ENCODE measurements at regions not wholly inside any gene's neighbourhood (a gene's known extent, or its start where the extent isn't known, plus 50 kb on each side); places are given as distances from the start of the nearest gene placed in this dataset.

- TF ChIP-seq REST (IDR thresholded peaks at IDR 0.05; ENCODE audit: insufficient replicate concordance, low read depth) (no peak), CTCF (IDR thresholded peaks at IDR 0.05; ENCODE audit: insufficient read depth, low read length) (no peak), SPI1 (IDR thresholded peaks at IDR 0.05; ENCODE audit: borderline replicate concordance, low read depth) (no peak), POLR2AphosphoS5 (IDR thresholded peaks at IDR 0.05; ENCODE audit: low read depth) (no peak), GABPA (IDR thresholded peaks at IDR 0.05; ENCODE audit: low read depth) (no peak)
- H3K27ac ChIP-seq (replicated peaks) = no peak overlapping the region
- H3K4me3 ChIP-seq (replicated peaks; ENCODE audit: insufficient read depth, low read length) = no peak overlapping the region
- H3K27me3 ChIP-seq (ENCODE audit: insufficient read depth, poor library complexity, severe bottlenecking) = no peaks in the 10 kb centered on the region
- DNase-seq (ENCODE audit: low read depth in 1 of 2, low spot score in 1 of 2) = no peak
These were observed 208.0 kb downstream of the GPR37 start for GRCh38 chr7:124557587-124557986.

- Histone ChIP-seq H3K27ac (replicated peaks) (no peak overlapping the region), H3K4me3 (replicated peaks; ENCODE audit: insufficient read depth, low read length) (no peak overlapping the region), H3K27me3 (ENCODE audit: insufficient read depth, poor library complexity, severe bottlenecking) (no peaks in the 10 kb centered on the region)
- TF ChIP-seq POLR2AphosphoS5 (IDR thresholded peaks at IDR 0.05; ENCODE audit: low read depth) (no peak), SPI1 (IDR thresholded peaks at IDR 0.05; ENCODE audit: borderline replicate concordance, low read depth) (no peak), CTCF (IDR thresholded peaks at IDR 0.05; ENCODE audit: insufficient read depth, low read length) (no peak), GABPA (IDR thresholded peaks at IDR 0.05; ENCODE audit: low read depth) (no peak), REST (IDR thresholded peaks at IDR 0.05; ENCODE audit: insufficient replicate concordance, low read depth) (no peak)
- DNase-seq (ENCODE audit: low read depth in 1 of 2, low spot score in 1 of 2) = no peak
These were observed 208.5 kb downstream of the GPR37 start for GRCh38 chr7:124557101-124557500.

GRCh38 chr7:124553502-124553901, 212.1 kb downstream of the GPR37 start:
- TF ChIP-seq SPI1 (IDR thresholded peaks at IDR 0.05; ENCODE audit: borderline replicate concordance, low read depth) = no peak
- TF ChIP-seq REST (IDR thresholded peaks at IDR 0.05; ENCODE audit: insufficient replicate concordance, low read depth) = no peak
- no peak for TF ChIP-seq POLR2AphosphoS5 (IDR thresholded peaks at IDR 0.05; ENCODE audit: low read depth)
- no peak for TF ChIP-seq CTCF (IDR thresholded peaks at IDR 0.05; ENCODE audit: insufficient read depth, low read length)
- no peak for TF ChIP-seq GABPA (IDR thresholded peaks at IDR 0.05; ENCODE audit: low read depth)
- Histone ChIP-seq H3K4me3 (replicated peaks; ENCODE audit: insufficient read depth, low read length) (no peak overlapping the region), H3K27ac (replicated peaks) (no peak overlapping the region), H3K27me3 (ENCODE audit: insufficient read depth, poor library complexity, severe bottlenecking) (no peaks in the 10 kb centered on the region)
- DNase-seq (ENCODE audit: low read depth in 1 of 2, low spot score in 1 of 2) = no peak

All from HL-60 (cell line).